ENCODE measurements at regions not wholly inside any gene's neighbourhood (a gene's known extent, or its start where the extent isn't known, plus 50 kb on each side); places are given as distances from the start of the nearest gene placed in this dataset.

DNA sequence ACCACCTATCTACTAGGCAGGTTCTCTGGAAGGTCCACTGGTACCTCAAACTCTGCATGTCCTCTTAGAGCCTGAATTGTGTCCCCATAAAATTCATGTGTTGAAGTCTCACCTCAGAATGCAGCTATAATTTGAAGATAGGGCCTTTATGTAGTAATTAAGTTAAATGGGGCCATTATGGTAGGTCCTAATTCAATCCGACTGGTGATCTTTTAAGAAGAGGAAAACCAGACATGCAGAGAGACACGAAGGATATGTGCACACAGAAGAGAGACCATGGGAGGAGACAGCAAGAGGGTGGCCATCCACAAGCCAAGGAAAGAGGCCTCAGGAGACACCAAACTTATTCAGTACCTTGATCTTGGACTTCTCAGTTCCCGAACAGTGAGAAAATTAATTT lies 345.4 kb downstream of the ENC1 start:
- TF ChIP-seq POLR2AphosphoS5 (IDR thresholded peaks at IDR 0.05; ENCODE audit: low read depth, low read length) (no peak), POLR2A (IDR thresholded peaks at IDR 0.05; ENCODE audit: low read depth, low read length) (no peak)

Measured in GM12891 (cell line).